GM18498 (cell line): ENCODE measurements at regions not wholly inside any gene's neighbourhood (a gene's known extent, or its start where the extent isn't known, plus 50 kb on each side); places are given as distances from the start of the nearest gene placed in this dataset.

Experiments
- ATAC-seq: cut with Tn5 transposase; IDR thresholded peaks from one replicate; pipeline ENCODE4 v1.9.1; 2021; ENCODE audit warnings: mild to moderate bottlenecking, moderate library complexity; ENCODE audit not compliant: unreplicated experiment

DNA sequence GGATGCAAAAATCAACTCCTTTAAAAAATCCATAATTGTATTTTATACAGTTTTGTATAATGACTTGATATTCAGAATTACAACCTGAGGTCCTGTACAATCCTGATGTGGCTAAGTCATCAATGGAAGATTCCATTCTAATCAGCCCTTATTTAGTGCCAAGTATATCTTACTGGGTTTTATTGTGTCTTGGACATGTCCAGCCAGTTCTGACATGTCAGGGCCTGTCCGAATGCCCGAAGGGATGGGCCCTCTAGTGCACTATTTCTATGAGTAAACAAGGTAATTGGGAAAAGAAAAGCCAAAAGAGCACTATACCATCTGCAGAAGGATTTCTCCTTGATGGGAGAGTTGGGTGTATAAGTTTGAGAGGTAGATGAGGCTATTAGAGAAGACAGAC lies 412.9 kb downstream of the METTL15 start:
- no peak for ATAC-seq

DNA sequence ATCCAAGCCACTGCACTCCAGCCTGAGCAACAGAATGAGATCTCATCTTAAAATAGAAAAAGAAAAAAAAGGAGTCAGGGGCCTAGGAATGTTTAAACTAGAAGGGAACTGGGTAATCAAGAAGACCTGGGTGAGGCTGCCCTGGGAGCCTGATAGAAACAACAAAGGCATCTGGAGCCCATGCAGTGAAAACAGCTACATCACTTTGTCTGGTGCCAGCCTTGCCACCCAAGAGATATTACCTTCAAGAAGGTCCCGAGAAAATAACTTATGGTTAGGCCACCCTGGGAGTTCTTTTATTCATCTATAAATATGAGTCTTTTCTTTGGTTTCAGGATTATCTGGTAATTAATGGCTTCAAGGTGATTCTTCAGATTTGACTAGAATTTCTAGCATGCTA lies 412.1 kb downstream of the METTL15 start:
- ATAC-seq, result no peak

DNA sequence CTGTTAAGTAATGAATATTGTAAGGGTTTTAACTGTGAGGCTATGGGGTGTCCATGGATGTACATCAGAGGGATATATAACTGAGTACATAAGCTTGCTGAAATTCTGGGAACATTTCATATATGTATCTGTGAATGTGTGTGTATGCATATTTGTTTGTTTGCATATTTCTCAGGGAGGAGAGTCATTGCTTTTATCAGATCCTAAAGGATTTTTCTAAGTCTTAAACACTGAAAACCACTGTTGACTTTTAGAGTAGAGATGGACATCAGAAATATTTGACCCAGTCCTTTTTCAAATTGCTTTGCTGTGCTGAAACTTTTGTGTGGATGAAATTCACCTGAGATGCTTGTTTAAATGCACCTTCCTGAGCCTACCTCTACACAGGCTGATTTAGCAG lies 410.6 kb downstream of the METTL15 start:
- ATAC-seq, result no peak

DNA sequence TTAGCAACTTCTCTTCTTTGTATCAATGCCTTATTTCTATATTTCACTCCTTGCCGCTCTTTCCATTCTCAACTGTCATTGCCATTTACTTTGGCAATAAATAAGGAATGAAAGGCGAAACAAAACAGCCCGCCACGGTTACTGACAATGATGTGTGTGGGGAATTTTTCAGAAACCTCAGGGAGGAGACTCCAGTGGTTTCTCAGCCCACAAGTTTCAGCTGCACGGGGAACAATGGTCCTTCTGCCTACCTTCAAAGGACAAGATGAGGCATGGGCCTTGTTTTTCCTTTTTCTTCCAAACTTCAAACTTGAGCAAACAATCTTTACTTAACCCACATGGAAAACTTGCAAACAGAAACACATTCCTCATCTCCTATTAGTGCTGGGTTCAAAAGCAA lies 409.4 kb downstream of the METTL15 start:
- no peak for ATAC-seq

DNA sequence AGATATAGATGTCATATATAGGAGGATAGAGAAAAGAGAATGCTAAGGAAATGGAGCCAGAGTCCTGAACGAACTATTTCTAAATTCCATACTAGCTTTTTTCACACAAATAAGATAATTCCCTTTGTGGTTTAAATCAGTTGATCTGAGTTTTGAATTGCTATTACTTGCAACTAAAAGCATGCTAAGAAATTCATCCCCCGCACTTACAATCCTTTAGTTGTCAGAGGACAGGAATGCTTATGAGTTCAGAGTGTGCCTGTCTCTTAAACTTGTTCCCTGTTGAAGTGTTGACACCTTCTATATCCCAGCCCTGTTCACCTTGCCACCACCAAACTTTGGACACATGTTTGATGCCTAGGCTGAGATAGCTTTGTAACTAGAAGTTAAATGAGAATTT lies 406.2 kb downstream of the METTL15 start:
- no peak for ATAC-seq

DNA sequence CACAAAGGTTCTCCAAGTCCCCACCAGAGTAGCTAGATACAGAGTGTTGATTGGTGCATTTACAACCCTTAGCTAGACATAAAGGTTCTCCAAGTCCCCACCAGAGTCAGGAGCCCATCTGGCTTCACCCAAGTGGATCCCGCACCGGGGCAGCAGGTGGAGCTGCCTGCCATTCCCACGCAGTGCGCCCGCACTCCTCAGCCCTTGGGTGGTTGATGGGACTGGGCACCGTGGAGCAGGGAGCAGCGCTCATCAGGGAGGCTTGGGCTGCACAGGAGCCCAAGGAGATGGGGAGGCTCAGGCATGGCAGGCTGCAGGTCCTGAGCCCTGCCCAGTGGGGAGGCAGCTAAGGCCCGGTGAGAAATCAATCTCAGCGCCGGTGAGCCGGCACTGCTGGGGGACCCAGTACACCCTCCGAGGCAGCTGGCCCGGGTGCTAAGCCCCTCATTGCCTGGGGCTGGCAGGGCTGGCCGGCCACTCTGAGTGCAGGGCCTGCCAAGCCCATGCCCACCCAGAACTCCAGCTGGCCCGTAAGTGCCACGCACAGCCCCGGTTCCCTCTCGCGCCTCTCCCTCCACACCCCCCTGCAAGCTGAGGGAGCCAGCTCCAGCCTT lies 404.1 kb downstream of the METTL15 start:
- no peak for ATAC-seq

DNA sequence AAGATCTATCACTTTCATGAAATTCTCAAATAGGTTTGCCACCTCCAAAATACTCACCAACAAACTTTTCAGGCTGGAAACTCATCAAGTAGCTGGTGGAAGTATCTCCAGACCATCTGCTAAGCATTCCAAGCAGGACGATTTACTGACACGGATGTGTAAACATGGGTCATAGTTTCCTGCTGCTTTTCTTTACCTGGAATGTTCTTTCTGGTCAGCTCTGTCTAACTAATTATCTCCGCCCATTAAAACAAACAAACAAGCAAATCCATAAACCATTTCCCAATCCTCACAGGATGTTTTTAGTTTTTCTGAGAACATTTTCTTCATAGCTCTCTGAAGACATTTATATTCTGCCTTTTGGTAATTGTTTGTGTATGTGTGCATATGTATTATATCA lies 397.0 kb downstream of the METTL15 start:
- ATAC-seq, result no peak

DNA sequence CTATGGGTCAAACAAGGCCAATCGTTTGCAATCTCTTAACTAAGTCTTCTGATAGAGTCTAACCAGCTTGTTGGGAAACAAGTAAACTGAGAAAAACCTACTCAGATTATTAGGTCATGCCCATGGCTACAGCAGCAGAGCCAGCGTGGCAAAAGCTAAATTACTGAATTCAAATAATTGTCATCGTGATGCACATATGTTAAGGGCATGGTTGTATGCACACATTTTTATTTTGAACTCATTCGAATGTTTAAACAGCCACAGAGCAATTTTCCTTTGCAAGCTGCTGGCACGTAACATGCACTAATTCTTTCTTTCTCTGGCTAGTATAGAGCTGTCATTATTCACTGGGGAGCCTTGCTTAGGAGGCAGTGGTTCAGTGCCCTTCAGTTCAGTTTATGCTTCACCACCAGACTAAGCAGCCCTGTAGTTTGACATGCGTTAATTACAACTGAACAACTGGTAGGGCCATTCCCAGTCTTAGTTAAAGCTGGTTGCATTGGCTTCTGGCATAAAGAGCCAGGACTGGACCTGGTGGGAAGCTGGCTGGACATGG lies 396.4 kb downstream of the METTL15 start:
- ATAC-seq, result no peak

DNA sequence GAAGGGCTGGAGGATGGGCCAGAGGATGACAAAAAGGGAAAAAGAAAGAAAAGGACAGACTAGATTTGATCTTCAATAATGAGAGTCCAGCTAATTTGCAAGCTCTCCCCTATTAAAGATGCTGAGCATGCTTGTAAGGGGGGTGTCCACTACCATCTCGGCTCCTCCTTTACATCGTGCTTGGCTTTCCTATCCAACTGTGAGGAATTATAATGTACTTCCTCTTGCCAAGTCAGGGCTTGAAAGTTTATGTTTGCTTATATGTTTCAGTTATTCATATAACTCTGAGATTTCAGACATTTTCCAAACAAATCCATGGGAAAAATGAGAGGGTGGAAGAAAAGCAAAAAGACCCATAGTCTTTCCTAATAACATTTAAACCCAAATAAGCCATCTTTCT lies 387.1 kb downstream of the METTL15 start:
- no peak for ATAC-seq

DNA sequence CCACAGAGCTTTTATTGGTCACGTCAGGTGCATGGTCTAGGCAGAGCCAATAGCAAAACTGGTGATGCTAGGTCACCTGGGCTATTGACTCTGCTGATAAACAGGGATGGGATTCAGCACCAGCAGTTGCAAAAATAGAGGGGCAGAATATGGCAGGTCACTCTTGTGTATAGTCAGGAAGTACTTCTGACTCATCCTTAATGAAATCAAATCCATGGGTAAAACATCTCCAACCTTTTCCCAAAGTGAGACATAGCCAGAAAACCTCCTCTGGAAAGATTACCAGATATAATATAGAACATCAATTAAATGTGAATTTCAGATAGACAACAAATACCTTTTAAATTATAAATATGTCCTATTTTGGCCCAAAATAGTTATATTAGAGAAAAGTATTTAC lies 383.2 kb downstream of the METTL15 start:
- ATAC-seq, result no peak

DNA sequence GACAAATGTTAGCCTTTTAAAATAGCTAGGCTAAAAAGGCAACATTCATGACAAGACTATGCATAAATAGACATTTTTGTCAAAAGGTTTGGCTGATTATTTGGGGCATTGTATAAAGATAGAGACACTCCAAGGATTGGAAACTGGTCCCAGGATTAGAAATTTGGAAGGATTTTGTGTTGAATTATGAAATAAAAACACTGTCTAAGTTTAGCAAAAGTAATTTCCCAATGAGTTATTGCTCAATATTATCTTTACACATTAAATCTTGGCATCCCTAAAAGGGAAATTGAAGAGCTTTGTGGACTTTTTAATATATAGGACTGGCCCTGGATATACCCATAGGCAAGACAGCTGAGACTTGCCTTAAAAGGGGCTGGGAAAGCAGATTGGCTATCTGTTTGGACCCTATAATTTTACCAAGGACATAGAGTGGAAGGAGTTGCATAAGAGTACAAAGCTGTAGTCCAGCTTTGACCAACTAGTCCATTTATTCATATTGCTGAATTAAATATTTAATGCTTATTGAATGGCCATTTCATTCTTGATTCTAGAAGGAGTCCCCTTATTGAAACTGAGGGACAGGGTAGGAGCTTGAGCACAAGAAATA lies 382.7 kb downstream of the METTL15 start:
- no peak for ATAC-seq

DNA sequence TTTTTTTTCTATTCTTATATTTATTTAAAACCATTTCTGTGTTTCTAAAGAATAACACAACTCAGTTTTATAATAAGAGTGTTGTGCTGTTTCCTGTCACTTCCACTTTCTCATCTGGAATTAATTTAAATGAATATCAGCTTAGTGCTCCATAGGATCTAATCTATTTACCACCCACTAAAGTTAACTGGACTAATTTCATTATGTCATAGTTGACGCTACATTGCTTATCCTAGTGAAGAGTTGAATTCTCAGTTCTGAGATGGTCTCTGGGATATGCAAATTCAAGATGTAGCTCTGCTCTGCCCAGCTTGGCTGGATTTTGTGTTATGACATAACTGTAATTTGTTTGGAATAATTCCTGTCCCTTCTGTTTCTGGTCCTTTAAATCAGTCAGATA lies 380.1 kb downstream of the METTL15 start:
- ATAC-seq, result no peak

DNA sequence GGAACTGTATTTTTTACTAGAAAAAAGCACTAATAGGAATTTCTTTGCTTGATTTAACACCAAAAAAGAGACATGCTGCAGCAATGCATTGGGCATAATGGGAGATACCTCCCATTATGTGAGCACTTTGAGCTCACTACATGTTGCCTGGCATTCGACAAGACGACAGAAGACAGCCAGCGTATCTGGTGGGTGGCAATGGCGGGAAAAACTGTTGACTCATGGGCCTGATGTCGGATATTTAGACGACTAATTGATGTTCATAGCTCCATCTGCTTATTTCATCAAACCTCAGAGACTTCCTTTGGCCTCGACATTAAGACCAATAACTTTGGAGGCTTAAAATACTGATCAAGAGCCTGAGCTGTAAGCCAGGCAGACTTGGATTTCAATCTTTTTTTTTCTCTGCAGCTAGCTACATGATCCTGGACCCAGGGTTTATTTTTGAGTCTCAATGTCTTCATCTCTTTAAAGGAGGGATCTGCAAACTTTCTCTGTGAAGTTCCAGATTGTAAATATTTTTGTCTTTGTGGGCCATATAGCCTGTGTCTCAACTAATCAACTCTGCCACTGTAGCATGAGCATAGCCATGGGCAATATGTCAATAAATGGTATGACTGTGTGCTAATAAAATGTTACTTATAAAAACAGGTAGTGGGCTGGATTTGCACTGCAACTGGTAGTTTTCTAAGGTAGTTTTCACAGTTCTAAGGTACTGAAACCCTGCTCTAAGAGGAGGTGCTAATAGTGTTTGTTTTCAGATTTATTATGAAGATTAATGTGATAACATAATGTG lies 375.1 kb downstream of the METTL15 start:
- no peak for ATAC-seq

DNA sequence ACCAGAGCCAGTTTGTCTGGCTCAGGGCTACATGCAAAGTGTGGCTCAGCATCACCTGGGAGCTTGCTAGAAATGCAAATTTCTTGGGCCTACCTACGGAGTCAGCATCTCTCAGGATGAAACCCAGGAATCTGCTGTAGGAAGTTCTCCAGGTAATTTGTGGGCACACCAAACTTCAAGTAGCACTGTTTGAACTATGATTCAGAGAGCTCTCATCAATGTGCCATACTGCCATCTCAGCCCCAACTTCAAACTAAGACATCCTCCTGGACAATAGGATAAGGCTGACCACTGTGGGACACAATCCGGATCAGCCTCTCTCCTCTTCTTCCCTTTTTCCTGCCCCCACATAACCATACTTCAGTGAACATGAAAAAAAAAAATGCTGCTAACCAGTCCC lies 374.5 kb downstream of the METTL15 start:
- ATAC-seq, result no peak

DNA sequence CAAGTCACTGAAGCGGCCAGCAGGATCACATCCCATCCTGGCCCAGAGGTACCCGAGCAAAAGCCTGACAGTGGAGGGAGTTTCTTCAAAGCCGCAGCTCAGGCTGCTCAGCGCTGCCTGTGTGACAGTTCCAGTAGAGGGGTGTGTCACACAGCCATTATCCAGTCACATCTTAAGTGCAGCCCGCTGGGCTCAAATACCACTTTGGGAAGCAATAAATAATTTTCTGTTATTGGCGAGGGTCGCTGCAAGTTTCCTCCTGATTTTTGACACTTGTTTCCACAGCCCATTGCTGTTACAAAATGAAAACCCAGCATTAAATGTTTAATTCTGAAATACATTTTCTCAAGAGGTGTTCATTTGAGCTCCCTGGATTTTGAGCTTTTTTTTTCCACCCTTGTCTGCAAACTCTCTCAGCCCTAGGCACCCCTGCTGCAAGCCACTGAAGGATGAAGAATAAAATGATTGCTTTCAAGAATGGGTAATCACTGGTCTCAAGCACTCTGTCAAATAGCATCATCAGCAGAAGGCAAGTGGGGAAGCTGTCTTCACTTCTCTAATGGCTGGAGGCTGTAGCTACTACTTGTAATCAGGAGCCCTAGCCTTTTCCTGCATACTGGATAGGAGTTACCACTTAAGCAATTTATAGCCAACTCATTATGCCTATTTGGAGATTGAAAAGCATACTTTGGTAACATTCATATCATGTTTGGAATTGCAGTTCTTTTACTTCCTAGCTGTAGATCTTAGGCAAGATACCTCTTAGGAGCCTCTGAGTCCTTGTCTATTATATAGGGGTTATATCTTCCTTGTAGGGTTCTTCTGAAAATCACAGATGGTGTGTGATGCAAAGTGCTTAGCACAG lies 373.7 kb downstream of the METTL15 start:
- ATAC-seq, result no peak

DNA sequence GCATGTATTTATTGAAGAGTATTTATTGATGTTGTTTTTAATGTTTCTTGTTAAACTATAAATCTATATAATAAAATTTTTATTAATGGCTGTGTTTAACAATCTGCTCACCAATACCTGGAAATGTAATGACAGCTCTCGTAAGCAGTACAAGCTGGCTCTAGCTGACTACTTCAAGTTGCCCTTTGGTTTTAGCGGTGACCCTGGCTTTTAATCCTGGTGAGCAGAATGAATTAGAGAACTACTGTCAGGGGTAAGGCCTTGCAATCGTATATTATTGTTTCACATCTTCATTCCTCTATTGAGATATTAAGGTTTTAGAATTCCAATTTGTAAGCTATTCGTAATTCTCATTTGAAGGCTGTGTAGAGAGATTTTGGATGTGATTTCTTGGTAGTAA lies 372.2 kb downstream of the METTL15 start:
- ATAC-seq, result no peak

DNA sequence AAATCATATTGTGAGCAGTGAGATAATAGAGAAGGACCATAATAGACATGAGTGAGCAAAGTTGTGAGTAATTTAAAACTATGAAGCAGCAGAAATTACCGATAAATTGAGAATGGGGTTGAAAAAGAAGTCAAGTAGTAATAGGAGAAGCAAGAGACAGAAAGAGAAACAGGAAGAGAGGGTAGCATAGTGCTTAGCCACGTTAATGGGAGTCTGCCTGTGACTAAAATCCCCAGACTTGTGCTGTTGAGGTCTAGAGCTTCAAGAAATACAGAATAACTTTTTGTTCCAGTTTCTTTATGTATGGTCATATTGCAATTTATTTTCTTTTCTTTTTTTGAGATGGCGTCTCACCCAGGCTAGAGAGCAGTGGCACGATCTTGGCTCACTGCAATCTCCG lies 368.7 kb downstream of the METTL15 start:
- no peak for ATAC-seq

DNA sequence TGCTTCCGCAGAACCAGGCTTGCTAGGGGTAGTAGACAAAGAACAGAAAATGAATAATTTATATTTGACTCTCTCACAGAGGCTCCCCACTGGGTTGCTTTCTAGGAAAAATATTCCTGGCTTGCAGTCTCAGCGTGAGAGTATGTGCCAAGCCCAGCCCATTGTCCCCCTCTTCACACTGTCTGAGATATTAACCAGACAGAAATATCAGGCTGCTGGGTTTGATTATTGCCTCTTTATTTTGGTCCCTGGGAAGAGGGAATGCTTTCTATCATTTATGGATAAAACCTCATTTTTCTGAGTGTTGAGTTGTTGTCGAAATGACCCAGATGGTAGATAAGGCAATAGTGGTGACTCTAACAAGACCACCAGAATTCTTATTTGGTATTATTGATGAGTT lies 367.9 kb downstream of the METTL15 start:
- ATAC-seq, result no peak

DNA sequence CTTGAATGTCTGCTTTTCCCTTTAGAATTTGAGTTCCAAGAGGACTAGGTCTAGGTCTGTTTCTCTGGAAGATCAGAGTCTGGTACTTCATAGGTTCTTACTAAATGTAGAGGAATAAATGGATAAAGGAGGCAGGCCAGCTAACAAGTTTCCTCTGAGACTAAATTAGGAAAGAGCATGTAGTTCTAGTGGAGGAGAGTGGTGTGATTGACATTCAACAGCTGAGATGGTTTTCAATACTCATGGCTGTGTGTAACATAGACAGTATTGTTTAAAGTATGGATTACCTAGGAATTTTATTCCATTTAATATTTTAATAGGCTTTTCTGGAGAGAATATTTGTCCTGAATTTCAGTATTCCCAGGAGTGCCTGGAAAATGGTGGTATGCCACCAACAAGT lies 364.7 kb downstream of the METTL15 start:
- no peak for ATAC-seq

DNA sequence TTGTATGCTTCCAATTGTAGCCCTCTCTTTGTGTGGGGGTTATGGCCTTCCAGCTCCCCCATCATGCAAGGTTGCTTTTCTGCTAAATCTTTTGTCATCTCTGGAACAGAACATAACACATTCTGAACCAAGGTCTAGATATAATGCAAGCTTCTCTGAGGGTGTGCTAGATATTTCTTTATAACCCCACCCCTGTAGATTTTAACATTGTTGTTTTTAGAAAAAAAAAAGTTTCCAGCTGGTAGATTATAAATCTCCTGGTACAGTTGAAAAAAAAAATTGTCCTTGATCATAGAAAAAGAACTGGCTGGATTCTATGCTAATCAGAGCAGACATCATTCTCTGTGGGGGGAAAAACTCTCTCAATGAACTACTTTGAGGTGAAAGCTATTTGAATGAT lies 363.3 kb downstream of the METTL15 start:
- ATAC-seq, result no peak

DNA sequence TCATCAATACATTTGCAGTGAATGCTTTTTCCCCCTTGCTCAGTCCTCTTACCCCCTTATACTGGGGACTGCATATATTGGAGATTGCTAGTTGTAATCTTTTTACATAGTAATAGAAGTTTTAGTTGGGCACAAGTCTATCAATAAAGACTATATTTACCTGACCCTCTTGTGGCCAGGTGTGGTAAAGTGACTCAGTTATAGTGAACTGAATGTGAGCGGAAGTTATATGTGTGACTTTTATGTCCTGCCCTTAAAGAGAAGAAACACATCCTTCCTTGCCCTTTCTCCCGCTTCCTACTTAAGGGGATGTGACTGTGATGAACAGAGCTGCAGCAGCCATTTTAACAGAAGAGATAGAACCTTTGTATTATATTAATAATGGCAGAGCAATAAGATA lies 362.0 kb downstream of the METTL15 start:
- no peak for ATAC-seq
